ENCODE measurements at regions not wholly inside any gene's neighbourhood (a gene's known extent, or its start where the extent isn't known, plus 50 kb on each side); places are given as distances from the start of the nearest gene placed in this dataset.

DNA sequence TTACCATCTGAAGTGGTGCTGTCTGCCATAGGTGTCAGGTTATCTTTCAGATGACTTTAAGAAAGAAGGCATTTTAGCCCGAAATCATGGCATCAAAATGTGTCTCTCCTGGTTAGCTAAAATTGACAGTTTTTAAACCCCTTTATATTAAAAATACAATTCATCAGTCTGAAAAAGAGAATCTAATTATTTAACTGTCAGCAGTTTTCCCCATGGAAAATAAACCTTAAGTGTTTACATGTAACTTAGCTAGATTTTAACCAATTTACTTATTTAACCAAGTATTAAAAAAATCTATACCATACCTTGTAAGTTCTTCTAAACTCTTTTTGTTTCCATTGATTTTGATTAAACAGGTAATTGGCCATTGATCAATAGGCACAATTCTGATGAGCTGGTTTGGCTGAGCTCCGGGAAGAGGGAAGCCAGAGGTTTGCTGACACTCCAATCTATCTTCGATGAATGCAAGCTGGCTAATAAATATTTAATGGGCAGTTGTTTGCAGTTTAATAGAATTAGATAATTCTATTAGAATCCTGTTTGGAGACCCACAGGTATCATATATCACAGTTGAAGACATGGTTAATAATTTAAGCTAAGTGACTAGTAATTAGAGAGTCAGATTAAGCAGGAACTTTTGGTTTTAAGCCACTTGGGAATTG is 114.0 kb downstream of the MAT2B start:
- TF ChIP-seq EP300 (conservative IDR thresholded peaks at IDR 0.05; ENCODE audit: poor library complexity, severe bottlenecking) (no peak), CTCF (IDR thresholded peaks at IDR 0.05; ENCODE audit: poor library complexity, severe bottlenecking) (no peak), EZH2 (IDR thresholded peaks at IDR 0.05; ENCODE audit: borderline replicate concordance, insufficient read depth, low read length, poor library complexity, severe bottlenecking) (no peak), POLR2AphosphoS5 (IDR thresholded peaks at IDR 0.05) (no peak), SMC3 (conservative IDR thresholded peaks at IDR 0.05; ENCODE audit: poor library complexity) (no peak), TAF1 (IDR thresholded peaks at IDR 0.05; ENCODE audit: low read depth) (no peak)
